ENCODE measurements at regions not wholly inside any gene's neighbourhood (a gene's known extent, or its start where the extent isn't known, plus 50 kb on each side); places are given as distances from the start of the nearest gene placed in this dataset.
A peak's percentile ranks its signal among the peaks of the same experiment; 100 is the strongest.

- TF ChIP-seq POLR2A (IDR thresholded peaks at IDR 0.05) (no peak), CTCF (IDR thresholded peaks at IDR 0.05) (no peak)
- intact Hi-C loops (cut with DNase I; ENCODE audit: low total_unique reads): no loop called here
- H3K4me3 ChIP-seq: no peak overlapping the region
- no peaks in the 10 kb centered on the region for H3K27me3 ChIP-seq
- H3K9me3 ChIP-seq: no peaks in the 10 kb centered on the region
- no peak overlapping the region for H3K27ac ChIP-seq
- DNase-seq: no peak
- no peaks in the 10 kb centered on the region for H3K4me1 ChIP-seq
- no peaks in the 10 kb centered on the region for H3K36me3 ChIP-seq
Observed at GRCh38 chr4:138869165-138869564, 146.4 kb upstream of the NOCT start.

GRCh38 chr4:138868562-138868961 lies 147.0 kb upstream of the NOCT start:
- DNase-seq: peak; percentile 29 to 48
- Histone ChIP-seq H3K27ac (no peak overlapping the region), H3K9me3 (no peaks in the 10 kb centered on the region), H3K4me3 (no peak overlapping the region), H3K4me1 (no peaks in the 10 kb centered on the region), H3K36me3 (no peaks in the 10 kb centered on the region), H3K27me3 (no peaks in the 10 kb centered on the region)
- no peak for TF ChIP-seq CTCF (IDR thresholded peaks at IDR 0.05)
- TF ChIP-seq POLR2A (IDR thresholded peaks at IDR 0.05): no peak
- intact Hi-C loops (cut with DNase I; ENCODE audit: low total_unique reads): no loop called here

- no peak for DNase-seq
- Histone ChIP-seq H3K27ac (no peak overlapping the region), H3K27me3 (no peaks in the 10 kb centered on the region), H3K4me3 (no peak overlapping the region), H3K4me1 (no peaks in the 10 kb centered on the region), H3K9me3 (no peaks in the 10 kb centered on the region), H3K36me3 (no peaks in the 10 kb centered on the region)
- intact Hi-C loops (cut with DNase I; ENCODE audit: low total_unique reads): no loop called here
- TF ChIP-seq POLR2A (IDR thresholded peaks at IDR 0.05) (no peak), CTCF (IDR thresholded peaks at IDR 0.05) (no peak)
Observed at GRCh38 chr4:138867404-138867803, 148.2 kb upstream of the NOCT start.

- no peaks in the 10 kb centered on the region for H3K27me3 ChIP-seq
- H3K9me3 ChIP-seq: no peaks in the 10 kb centered on the region
- H3K4me3 ChIP-seq: no peak overlapping the region
- intact Hi-C loops (cut with DNase I; ENCODE audit: low total_unique reads): no loop called here
- DNase-seq: no peak
- no peaks in the 10 kb centered on the region for H3K36me3 ChIP-seq
- no peaks in the 10 kb centered on the region for H3K4me1 ChIP-seq
- TF ChIP-seq CTCF (IDR thresholded peaks at IDR 0.05) (no peak), POLR2A (IDR thresholded peaks at IDR 0.05) (no peak)
- no peak overlapping the region for H3K27ac ChIP-seq
Observed at GRCh38 chr4:138866314-138866713, 149.3 kb upstream of the NOCT start.

GRCh38 chr4:138865765-138866164 lies 149.8 kb upstream of the NOCT start:
- Histone ChIP-seq H3K27ac (no peak overlapping the region), H3K4me3 (no peak overlapping the region), H3K36me3 (no peaks in the 10 kb centered on the region), H3K9me3 (no peaks in the 10 kb centered on the region), H3K27me3 (no peaks in the 10 kb centered on the region), H3K4me1 (no peaks in the 10 kb centered on the region)
- no peak for DNase-seq
- intact Hi-C loops (cut with DNase I; ENCODE audit: low total_unique reads): no loop called here
- TF ChIP-seq POLR2A (IDR thresholded peaks at IDR 0.05) (no peak), CTCF (IDR thresholded peaks at IDR 0.05) (no peak)

All from uterus (tissue), 3 donors.